GM12878 (cell line): ENCODE measurements at regions not wholly inside any gene's neighbourhood (a gene's known extent, or its start where the extent isn't known, plus 50 kb on each side); places are given as distances from the start of the nearest gene placed in this dataset.

ENCODE experiments used
- ATAC-seq: fragments of 200-7000 bp; cut with Tn5 transposase; 3 replicates; pipeline ENCODE4 v1.9.1; 2020; ENCODE audit warnings: mild to moderate bottlenecking, moderate library complexity
- BruUV-seq: library from RNA; stranded (reverse); fragments of 400-500 nt; replicated peaks from 2 replicates; lab custom pipeline; 2021; lab: Mats Ljungman, UMichigan
- CTCF ChIA-PET: fragments of 300-600 bp; sonication (Branson Sonifier 250); formaldehyde crosslinking; extraction: SDS; loops from one replicate; lab custom pipeline; 2021; ENCODE audit warnings: inconsistent platforms; lab: Yijun Ruan, JAX
- POLR2A ChIA-PET: fragments of 350-600 bp; formaldehyde crosslinking; extraction: SDS; loops from one replicate; lab custom pipeline; 2021; ENCODE audit warnings: inconsistent platforms; lab: Charles Lee
- RAD21 ChIA-PET: fragments of 300-600 bp; sonication (Branson Sonifier 250); formaldehyde crosslinking; loops from one replicate; lab custom pipeline; 2023; ENCODE audit warnings: antibody characterized with exemption; ENCODE audit not compliant: unreplicated experiment; lab: Charles Lee
- SMC1A ChIA-PET: fragments of 300-600 bp; sonication (Branson Sonifier 250); formaldehyde crosslinking; loops from one replicate; lab custom pipeline; 2023; ENCODE audit not compliant: unreplicated experiment, uncharacterized antibody; lab: Charles Lee
- DNase-seq: peaks from one replicate; pipeline ENCODE4 v3.0.0-alpha.2; 2011; ENCODE audit warnings: low read depth, low spot score
- FAIRE-seq: peaks from 3 replicates; lab custom pipeline; 2011; peaks lifted over from hg19 to GRCh38; lab: Jason Lieb, UNC
- H2AFZ ChIP-seq: 2 replicates; pipeline ENCODE4 v1.6.0; 2011; ENCODE audit warnings: low read depth, low read length, control low read depth; ENCODE audit not compliant: control insufficient read depth
- H3K27ac ChIP-seq: 2 replicates; pipeline ENCODE4 v1.5.1; 2011; ENCODE audit warnings: control low read depth; ENCODE audit not compliant: control insufficient read depth, insufficient read depth
- H3K27me3 ChIP-seq, 2 experiments: replicated peaks in 1 of 2; 2 replicates each; pipeline versions ENCODE4 v1.6.0 to v1.6.1; 2011; ENCODE audit warnings: low read length in 1 of 2; ENCODE audit not compliant: control insufficient read depth in 2 of 2, insufficient read depth in 2 of 2
- H3K36me3 ChIP-seq, 2 experiments: 2 replicates each; pipeline ENCODE4 v1.5.1; 2011; ENCODE audit warnings: low read length in 1 of 2; ENCODE audit not compliant: control insufficient read depth in 2 of 2, insufficient read depth in 2 of 2
- H3K4me1 ChIP-seq: 2 replicates; pipeline ENCODE4 v1.6.1; 2011; ENCODE audit warnings: mild to moderate bottlenecking, low read length, moderate library complexity, mixed read lengths; ENCODE audit not compliant: control insufficient read depth, insufficient read depth
- H3K4me2 ChIP-seq: 2 replicates; pipeline ENCODE4 v1.6.0; 2011; ENCODE audit warnings: control low read depth; ENCODE audit not compliant: control insufficient read depth, insufficient read depth
- H3K4me3 ChIP-seq: fragments of 200-600 bp; sonication (generic); 2 replicates; pipeline ENCODE4 v1.5.1; 2016
- H3K79me2 ChIP-seq: 2 replicates; pipeline ENCODE4 v1.6.0; 2011; ENCODE audit warnings: low read length; ENCODE audit not compliant: control insufficient read depth, insufficient read depth
- H3K9ac ChIP-seq: 2 replicates; pipeline ENCODE4 v1.8.0; 2011; ENCODE audit warnings: low read length, control low read depth, mixed read lengths; ENCODE audit not compliant: control insufficient read depth, insufficient read depth
- H3K9me3 ChIP-seq: replicated peaks from 3 replicates; pipeline ENCODE4 v1.5.1; 2011; ENCODE audit warnings: mild to moderate bottlenecking, low read length; ENCODE audit not compliant: control insufficient read depth, insufficient read depth
- H4K20me1 ChIP-seq: 2 replicates; pipeline ENCODE4 v1.6.0; 2011; ENCODE audit not compliant: control insufficient read depth, insufficient read depth
- BCL11A ChIP-seq: IDR thresholded peaks from 2 replicates; pipeline ENCODE4 v1.6.1; 2011; ENCODE audit warnings: low read depth, low read length
- RAD21 ChIP-seq: IDR thresholded peaks from 2 replicates; pipeline ENCODE4 v1.6.1; 2011; ENCODE audit warnings: mild to moderate bottlenecking, low read depth, low read length, moderate library complexity; ENCODE audit not compliant: insufficient read depth
- SMC3 ChIP-seq: IDR thresholded peaks from 2 replicates; pipeline ENCODE4 v1.6.1; 2011; ENCODE audit warnings: low read length, improper control_type of control experiment, borderline replicate concordance
- WGBS: methylation state at CpG from one replicate; pipeline ENCODE4 v1.1.6; 2016; ENCODE audit warnings: low lambda C conversion rate; ENCODE audit not compliant: insufficient replicate concordance, insufficient coverage; ENCODE audit errors: missing lambda C conversion rate; 5-methylcytosine and 5-hydroxymethylcytosine counted together
- in situ Hi-C: fragments of 300-500 bp; cut with MboI; formaldehyde crosslinking; loops from 9 replicates; pipeline ENCODE4 v1.14.3; 2018; ENCODE audit warnings: mixed read lengths
- intact Hi-C: fragments of 100-400 bp; cut with micrococcal nuclease; formaldehyde crosslinking; loops from one replicate; pipeline ENCODE4 v1.14.2; 2022; ENCODE audit not compliant: unreplicated experiment
- TF ChIP-seq, protein P1 (sequence below), 3 experiments: IDR thresholded peaks in 2 of 3; conservative IDR thresholded peaks in 1 of 3; 2 replicates each; pipeline ENCODE4 v1.5.1; 2011; ENCODE audit warnings: low read depth in 3 of 3, low read length in 3 of 3, mild to moderate bottlenecking in 3 of 3, control low read depth in 2 of 3, moderate library complexity in 2 of 3, inconsistent platforms in 1 of 3, mixed read lengths in 1 of 3; ENCODE audit not compliant: control insufficient read depth in 2 of 3, insufficient read depth in 1 of 3; ENCODE audit errors: extremely low read depth in 1 of 3
- TF ChIP-seq, protein P2 (sequence below): fragments of 450-650 bp; formaldehyde crosslinking; IDR thresholded peaks from 2 replicates; pipeline ENCODE4 v1.4.0; 2020; ENCODE audit warnings: mild to moderate bottlenecking, moderate library complexity

DNA sequence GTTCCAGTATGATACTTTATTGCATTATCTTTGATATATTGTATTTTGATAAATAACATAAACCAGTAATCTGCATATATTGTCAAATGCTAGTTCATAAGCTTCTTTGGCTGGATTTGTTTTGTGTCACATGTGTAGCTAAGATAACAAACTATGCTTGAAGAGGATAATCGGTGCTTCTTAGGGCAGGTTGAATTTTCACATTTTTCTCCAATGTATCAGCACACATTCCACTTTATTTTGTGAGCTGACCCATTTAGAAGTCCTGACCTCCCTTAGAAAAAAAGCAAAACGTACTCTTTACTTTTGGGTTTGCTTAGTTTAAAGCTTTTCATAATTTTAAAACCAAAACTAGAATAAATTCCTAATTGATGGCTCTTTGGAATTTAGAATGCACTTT, 277.7 kb upstream of the DDHD1 start:
- H3K4me1 ChIP-seq = no peaks in the 10 kb centered on the region
- FAIRE-seq (no peak), DNase-seq (no peak), ATAC-seq (no peak)
- H3K36me3 ChIP-seq = no peaks in the 10 kb centered on the region
- ChIA-PET RAD21 (interaction anchor here (1.8 kb wide), 1 partner anchor 917 kb away, joined by 8 read pairs; no protein-coding TSS in a partner anchor), SMC1A (interaction anchor here (1.2 kb wide), 1 partner anchor 499 kb away, joined by 3 read pairs; no protein-coding TSS in a partner anchor), CTCF (interaction anchor here (1.1 to 6.3 kb wide), 7 partner anchors 10 to 918 kb away, joined by 3 to 51 read pairs (median 8); no protein-coding TSS in a partner anchor), POLR2A (no interaction called here)
- H3K9ac ChIP-seq = no peak overlapping the region
- WGBS = 0% methylated on average over 2 of the region's 2 CpGs
- no peaks in the 10 kb centered on the region for H4K20me1 ChIP-seq
- no peak overlapping the region for H3K4me3 ChIP-seq
- intact Hi-C loops = loop anchor here (10.0 kb wide), 1 partner anchor 364 kb away; no protein-coding TSS in a partner anchor
- H3K4me2 ChIP-seq = no peak overlapping the region
- no peaks in the 10 kb centered on the region for H3K79me2 ChIP-seq
- BruUV-seq = no TSS peak
- TF ChIP-seq BCL11A = no peak
- no peak overlapping the region for H2AFZ ChIP-seq
- H3K27me3 ChIP-seq = no peaks in the 10 kb centered on the region
- H3K9me3 ChIP-seq = no peaks in the 10 kb centered on the region
- in situ Hi-C loops = no loop called here
- H3K27ac ChIP-seq = no peak overlapping the region

DNA sequence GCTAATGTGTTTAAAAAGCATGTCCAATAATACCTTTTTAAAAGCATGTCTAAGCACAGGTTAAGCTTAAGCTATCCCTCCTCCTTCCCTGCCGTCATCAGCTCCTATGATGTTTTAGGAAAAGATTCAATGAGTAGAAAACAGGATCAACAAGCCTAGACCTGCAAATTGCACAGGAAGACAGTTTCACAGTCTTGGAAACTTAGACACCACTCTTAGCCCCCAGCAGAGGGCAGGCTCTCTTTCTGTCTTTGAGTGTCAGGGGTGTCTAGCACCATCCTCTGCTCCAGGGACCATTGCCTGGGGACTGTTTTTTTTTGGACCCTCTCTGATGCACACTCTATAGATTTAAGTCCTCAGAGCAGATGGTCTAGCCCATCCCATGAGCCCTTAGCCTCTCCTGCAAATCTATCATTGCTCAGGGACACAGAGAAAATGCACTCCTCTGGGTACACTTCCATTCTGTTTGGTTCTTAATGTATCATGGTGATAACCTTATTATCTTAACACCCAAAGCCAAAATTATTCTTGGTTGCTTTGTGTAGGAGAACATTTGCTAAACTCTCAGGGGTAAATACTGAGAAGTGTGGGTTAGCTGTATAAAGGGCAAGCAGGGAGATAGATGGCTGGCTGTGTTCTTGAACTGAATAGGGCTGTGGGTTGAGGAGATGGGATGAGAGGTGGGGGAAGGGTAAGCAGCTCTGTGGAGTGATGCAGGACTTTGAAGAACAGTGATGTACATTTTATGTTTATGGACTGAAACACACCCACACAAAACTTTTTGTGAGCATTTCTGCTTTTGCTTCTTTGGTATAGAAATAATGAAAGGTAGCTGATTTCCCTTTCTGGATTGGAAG, 259.9 kb upstream of the DDHD1 start:
- DNase-seq (no peak), ATAC-seq (peak; percentile 47; the same call in 1 of the 3 replicates), FAIRE-seq (no peak)
- TF ChIP-seq, protein P1, sequence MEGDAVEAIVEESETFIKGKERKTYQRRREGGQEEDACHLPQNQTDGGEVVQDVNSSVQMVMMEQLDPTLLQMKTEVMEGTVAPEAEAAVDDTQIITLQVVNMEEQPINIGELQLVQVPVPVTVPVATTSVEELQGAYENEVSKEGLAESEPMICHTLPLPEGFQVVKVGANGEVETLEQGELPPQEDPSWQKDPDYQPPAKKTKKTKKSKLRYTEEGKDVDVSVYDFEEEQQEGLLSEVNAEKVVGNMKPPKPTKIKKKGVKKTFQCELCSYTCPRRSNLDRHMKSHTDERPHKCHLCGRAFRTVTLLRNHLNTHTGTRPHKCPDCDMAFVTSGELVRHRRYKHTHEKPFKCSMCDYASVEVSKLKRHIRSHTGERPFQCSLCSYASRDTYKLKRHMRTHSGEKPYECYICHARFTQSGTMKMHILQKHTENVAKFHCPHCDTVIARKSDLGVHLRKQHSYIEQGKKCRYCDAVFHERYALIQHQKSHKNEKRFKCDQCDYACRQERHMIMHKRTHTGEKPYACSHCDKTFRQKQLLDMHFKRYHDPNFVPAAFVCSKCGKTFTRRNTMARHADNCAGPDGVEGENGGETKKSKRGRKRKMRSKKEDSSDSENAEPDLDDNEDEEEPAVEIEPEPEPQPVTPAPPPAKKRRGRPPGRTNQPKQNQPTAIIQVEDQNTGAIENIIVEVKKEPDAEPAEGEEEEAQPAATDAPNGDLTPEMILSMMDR (IDR thresholded peaks at IDR 0.05 in 2 of 3, conservative IDR thresholded peaks at IDR 0.05 in 1 of 3; ENCODE audit: control insufficient read depth in 2 of 3, extremely low read depth in 1 of 3, insufficient read depth in 1 of 3, low read depth in 3 of 3, low read length in 3 of 3) = peak; percentile 34 to 43 (median 38); a peak in 5 of 6 replicates
- TF ChIP-seq RAD21 (peak; percentile 38), SMC3 (peak; percentile 36; the same call in 1 of the 2 replicates)
- TF ChIP-seq, protein P2, sequence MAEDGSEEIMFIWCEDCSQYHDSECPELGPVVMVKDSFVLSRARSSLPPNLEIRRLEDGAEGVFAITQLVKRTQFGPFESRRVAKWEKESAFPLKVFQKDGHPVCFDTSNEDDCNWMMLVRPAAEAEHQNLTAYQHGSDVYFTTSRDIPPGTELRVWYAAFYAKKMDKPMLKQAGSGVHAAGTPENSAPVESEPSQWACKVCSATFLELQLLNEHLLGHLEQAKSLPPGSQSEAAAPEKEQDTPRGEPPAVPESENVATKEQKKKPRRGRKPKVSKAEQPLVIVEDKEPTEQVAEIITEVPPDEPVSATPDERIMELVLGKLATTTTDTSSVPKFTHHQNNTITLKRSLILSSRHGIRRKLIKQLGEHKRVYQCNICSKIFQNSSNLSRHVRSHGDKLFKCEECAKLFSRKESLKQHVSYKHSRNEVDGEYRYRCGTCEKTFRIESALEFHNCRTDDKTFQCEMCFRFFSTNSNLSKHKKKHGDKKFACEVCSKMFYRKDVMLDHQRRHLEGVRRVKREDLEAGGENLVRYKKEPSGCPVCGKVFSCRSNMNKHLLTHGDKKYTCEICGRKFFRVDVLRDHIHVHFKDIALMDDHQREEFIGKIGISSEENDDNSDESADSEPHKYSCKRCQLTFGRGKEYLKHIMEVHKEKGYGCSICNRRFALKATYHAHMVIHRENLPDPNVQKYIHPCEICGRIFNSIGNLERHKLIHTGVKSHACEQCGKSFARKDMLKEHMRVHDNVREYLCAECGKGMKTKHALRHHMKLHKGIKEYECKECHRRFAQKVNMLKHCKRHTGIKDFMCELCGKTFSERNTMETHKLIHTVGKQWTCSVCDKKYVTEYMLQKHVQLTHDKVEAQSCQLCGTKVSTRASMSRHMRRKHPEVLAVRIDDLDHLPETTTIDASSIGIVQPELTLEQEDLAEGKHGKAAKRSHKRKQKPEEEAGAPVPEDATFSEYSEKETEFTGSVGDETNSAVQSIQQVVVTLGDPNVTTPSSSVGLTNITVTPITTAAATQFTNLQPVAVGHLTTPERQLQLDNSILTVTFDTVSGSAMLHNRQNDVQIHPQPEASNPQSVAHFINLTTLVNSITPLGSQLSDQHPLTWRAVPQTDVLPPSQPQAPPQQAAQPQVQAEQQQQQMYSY (CRISPR knock-in tag) = no peak
- BruUV-seq = no TSS peak
- no peaks in the 10 kb centered on the region for H3K9me3 ChIP-seq
- H4K20me1 ChIP-seq = no peaks in the 10 kb centered on the region
- H3K27ac ChIP-seq = no peak overlapping the region
- H3K27me3 ChIP-seq = no peaks in the 10 kb centered on the region
- H3K36me3 ChIP-seq = no peaks in the 10 kb centered on the region
- no peaks in the 10 kb centered on the region for H3K79me2 ChIP-seq
- H3K4me1 ChIP-seq = no peaks in the 10 kb centered on the region
- H3K9ac ChIP-seq = no peak overlapping the region
- intact Hi-C loops (no loop called here), in situ Hi-C loops (no loop called here)
- no peak overlapping the region for H3K4me2 ChIP-seq
- CTCF ChIA-PET = interaction anchor here (0.6 to 2.5 kb wide), 5 partner anchors 18 to 935 kb away, joined by 3 to 10 read pairs (median 5); no protein-coding TSS in a partner anchor
- H2AFZ ChIP-seq = no peak overlapping the region
- POLR2A ChIA-PET = no interaction called here
- no peak overlapping the region for H3K4me3 ChIP-seq
- SMC1A ChIA-PET = interaction anchor here (1.1 to 1.2 kb wide), 2 partner anchors 82 to 924 kb away, joined by 3 to 4 read pairs; no protein-coding TSS in a partner anchor
- WGBS = 0% methylated on average over 1 of the region's 1 CpG
- RAD21 ChIA-PET = no interaction called here
